RWPE1 (cell line): ENCODE measurements at regions not wholly inside any gene's neighbourhood (a gene's known extent, or its start where the extent isn't known, plus 50 kb on each side); places are given as distances from the start of the nearest gene placed in this dataset.

ENCODE experiments used
- CTCF ChIA-PET: fragments of 350-600 bp; sonication (Branson Sonifier 250); formaldehyde crosslinking; extraction: SDS; loops from one replicate; lab custom pipeline; 2021; lab: Yijun Ruan, JAX
- POLR2A ChIA-PET: fragments of 400-600 bp; formaldehyde crosslinking; extraction: SDS; loops from one replicate; lab custom pipeline; 2020; ENCODE audit warnings: antibody characterized with exemption; ENCODE audit not compliant: low non-redundant PET; lab: Yijun Ruan, JAX
- DNase-seq: peaks from one replicate; pipeline ENCODE4 v3.0.0; 2012; ENCODE audit warnings: low spot score
- H3K27ac ChIP-seq: fragments of 450-650 bp; 2 replicates; pipeline ENCODE4 v1.5.1; 2017
- TF ChIP-seq, protein P1 (sequence below): fragments of 450-650 bp; conservative IDR thresholded peaks from 2 replicates; pipeline ENCODE4 v1.5.1; 2017; ENCODE audit warnings: low read depth, mild to moderate bottlenecking

GRCh38 chr12:98446682-98447081, 68.7 kb upstream of the TMPO start:
- DNase-seq: no peak
- ChIA-PET CTCF (no interaction called here), POLR2A (no interaction called here)
- TF ChIP-seq, protein P1, sequence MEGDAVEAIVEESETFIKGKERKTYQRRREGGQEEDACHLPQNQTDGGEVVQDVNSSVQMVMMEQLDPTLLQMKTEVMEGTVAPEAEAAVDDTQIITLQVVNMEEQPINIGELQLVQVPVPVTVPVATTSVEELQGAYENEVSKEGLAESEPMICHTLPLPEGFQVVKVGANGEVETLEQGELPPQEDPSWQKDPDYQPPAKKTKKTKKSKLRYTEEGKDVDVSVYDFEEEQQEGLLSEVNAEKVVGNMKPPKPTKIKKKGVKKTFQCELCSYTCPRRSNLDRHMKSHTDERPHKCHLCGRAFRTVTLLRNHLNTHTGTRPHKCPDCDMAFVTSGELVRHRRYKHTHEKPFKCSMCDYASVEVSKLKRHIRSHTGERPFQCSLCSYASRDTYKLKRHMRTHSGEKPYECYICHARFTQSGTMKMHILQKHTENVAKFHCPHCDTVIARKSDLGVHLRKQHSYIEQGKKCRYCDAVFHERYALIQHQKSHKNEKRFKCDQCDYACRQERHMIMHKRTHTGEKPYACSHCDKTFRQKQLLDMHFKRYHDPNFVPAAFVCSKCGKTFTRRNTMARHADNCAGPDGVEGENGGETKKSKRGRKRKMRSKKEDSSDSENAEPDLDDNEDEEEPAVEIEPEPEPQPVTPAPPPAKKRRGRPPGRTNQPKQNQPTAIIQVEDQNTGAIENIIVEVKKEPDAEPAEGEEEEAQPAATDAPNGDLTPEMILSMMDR: no peak
- no peak overlapping the region for H3K27ac ChIP-seq

- CTCF ChIA-PET: no interaction called here
- POLR2A ChIA-PET: no interaction called here
- no peak overlapping the region for H3K27ac ChIP-seq
- DNase-seq: no peak
- TF ChIP-seq, protein P1: no peak
Measured at GRCh38 chr12:98449584-98449983, 65.8 kb upstream of the TMPO start.

GRCh38 chr12:98453070-98453469, 62.3 kb upstream of the TMPO start:
- no peak for DNase-seq
- TF ChIP-seq, protein P1: no peak
- no peak overlapping the region for H3K27ac ChIP-seq
- CTCF ChIA-PET: no interaction called here
- POLR2A ChIA-PET: no interaction called here

- H3K27ac ChIP-seq: no peak overlapping the region
- TF ChIP-seq, protein P1: no peak
- CTCF ChIA-PET: no interaction called here
- no peak for DNase-seq
- POLR2A ChIA-PET: no interaction called here
Measured at GRCh38 chr12:98453492-98453891, 61.9 kb upstream of the TMPO start.

- no peak overlapping the region for H3K27ac ChIP-seq
- DNase-seq: no peak
- TF ChIP-seq, protein P1: no peak
- ChIA-PET CTCF (no interaction called here), POLR2A (no interaction called here)
Measured at GRCh38 chr12:98456041-98456440, 59.3 kb upstream of the TMPO start.

DNA sequence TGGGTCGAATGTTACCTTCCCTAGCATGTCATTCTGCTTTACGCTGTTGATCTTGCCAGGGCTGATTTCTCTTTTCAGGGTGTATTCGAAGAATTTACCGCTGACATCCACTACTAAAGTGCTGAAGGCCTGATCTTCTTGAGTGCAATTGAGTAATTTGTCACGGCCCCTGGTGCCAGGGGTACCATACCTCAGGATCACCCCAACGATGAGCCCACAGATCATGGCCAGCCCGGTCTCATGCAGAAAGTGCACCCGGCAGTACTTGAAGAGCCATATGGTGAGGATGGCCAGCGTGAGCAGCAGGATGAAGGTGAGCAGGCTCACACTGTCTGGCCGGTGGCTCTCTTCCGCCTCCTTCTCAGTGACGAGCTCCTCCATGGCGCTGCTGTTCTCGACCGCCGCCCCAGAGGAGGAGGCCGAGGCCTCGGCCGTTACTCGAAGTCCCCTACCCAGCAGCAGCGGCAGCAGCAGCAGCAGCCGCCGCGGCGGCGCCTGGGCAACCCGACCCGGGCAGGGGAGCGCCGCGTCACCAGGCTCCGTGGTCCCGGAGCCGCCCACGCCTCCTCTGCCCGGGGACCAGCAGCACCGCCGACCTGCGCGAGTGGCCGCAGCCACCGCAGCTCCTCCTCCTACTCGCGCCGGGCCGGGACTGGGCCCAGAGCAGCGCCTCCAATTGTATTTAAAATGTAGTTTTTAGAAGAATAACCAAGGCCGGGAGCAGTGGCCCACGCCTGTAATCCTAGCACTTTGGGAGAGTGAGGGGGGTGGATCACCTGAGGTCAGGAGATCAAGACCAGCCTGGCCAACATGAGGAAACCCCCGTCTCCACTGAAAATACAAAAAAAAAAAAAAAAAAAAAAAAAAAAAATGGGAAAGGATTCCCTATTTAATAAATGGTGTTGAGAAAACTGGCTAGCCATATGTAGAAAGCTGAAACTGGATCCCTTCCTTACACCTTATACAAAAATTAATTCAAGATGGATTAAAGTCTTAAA, 58.5 kb upstream of the TMPO start:
- DNase-seq: no peak
- TF ChIP-seq, protein P1: no peak
- H3K27ac ChIP-seq: no peak overlapping the region
- ChIA-PET POLR2A (no interaction called here), CTCF (no interaction called here)
